Pons (tissue), 1 donor: ENCODE measurements at regions not wholly inside any gene's neighbourhood (a gene's known extent, or its start where the extent isn't known, plus 50 kb on each side); places are given as distances from the start of the nearest gene placed in this dataset.

ENCODE experiments used
- DNase-seq: peaks from one replicate; pipeline ENCODE4 v3.0.0-alpha.2; 2016; ENCODE audit warnings: low spot score

- peak; percentile 26 for DNase-seq
These were observed 133.9 kb downstream of the FANCF start for GRCh38 chr11:22491555-22492225.

- no peak for DNase-seq
These were observed 142.0 kb downstream of the SLC17A6 start for GRCh38 chr11:22479971-22480720.

DNA sequence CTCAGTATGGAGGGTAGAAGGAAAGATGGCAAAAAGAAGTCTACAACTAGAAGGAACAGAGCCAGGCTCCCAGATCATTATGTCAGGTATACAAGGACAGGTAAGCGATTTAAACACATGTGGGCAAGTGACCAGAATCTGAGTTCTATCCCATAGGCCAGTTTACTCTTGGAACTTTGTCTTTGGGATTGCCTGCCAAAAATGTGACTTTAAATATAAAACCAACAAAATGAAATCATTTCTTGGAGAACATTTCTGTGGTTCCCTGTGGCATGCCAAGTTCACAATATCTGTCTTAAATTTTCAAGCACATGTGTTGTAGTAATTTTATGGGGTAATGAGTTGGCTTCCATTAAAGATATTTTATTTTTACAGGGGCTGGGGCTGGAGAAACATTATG lies 141.0 kb downstream of the SLC17A6 start:
- DNase-seq = no peak

- no peak for DNase-seq
These were observed 140.0 kb downstream of the SLC17A6 start for GRCh38 chr11:22478169-22478568.

- no peak for DNase-seq
These were observed 139.1 kb downstream of the SLC17A6 start for GRCh38 chr11:22477312-22477711.

DNA sequence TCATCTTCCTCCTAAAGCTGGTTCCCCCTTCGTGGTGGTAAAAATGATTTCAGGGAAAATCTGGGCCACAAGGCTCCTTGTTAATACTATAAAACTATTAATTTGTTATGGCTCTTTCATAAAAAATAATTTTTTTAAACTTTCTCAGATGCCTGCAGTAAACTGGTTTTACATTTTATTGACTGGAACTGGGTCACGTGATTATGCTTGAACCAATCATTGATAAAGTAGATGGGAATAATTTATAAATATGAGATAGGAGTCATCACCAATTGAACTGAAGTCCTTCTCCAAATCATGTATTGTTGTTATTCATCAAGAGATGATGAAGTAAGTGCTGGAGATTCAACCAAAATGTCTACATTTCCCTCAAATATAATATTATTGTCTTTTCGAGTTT lies 138.4 kb downstream of the SLC17A6 start:
- DNase-seq = no peak

DNA sequence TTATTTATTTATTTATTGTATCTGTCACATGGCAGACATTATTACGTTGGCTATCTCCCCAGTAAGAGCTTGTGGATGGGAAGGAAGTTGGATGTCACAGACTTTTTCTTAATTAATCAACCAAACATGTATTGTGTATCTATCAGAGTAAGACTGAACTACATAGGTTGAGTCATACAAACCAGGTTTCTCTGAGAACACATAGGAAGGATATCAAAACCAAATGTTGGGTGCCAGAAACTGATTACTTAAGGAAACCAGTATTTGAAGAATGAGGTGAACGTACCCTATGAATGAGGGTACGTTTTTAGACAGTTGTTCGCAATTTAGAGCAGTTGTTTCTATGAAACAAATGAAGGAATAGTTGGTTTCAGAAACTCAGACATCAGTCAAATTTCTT lies 136.4 kb downstream of the SLC17A6 start:
- no peak for DNase-seq

- DNase-seq = no peak
These were observed 135.4 kb downstream of the SLC17A6 start for GRCh38 chr11:22473586-22473985.

- no peak for DNase-seq
These were observed 134.1 kb downstream of the SLC17A6 start for GRCh38 chr11:22472306-22472705.

DNA sequence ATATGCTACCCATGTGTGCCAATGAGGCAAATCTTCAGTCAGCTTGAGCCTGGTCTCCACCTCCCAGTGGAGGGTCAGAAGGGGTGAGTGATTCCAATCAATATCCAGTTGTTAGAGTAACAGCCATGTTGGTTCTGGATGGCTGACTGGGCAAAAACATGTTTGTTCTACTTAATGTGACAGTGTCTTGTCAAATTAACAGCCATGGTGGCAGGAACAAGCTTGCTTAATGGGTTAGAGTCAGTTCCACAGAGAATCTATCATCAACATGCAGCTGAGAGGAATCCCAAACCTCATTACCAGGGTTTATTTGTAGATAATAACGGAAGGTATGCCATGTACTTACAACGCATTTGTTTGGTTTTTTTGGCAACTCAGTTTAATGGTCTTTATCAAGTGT lies 133.2 kb downstream of the SLC17A6 start:
- no peak for DNase-seq

DNA sequence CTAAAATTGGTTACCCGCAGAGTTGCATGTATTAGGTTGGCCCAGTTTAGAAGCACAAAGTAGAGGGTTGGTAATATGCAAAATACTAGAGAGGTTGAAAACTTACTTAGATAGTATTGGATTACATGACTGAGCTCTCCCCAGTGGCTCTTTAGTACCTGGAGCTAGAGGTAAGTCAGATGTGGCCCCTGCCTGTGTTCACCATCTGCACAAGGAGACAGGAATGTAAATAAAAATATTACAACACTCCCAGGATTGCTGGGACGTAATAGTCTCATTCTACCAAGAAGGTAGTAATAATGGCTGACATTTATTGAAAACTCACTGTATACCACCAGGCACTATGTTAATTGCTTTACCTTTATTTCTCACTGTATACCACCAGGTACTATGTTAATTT lies 129.6 kb downstream of the SLC17A6 start:
- DNase-seq = no peak

GRCh38 chr11:22467248-22467647 lies 129.1 kb downstream of the SLC17A6 start:
- no peak for DNase-seq

- DNase-seq = no peak
These were observed 128.6 kb downstream of the SLC17A6 start for GRCh38 chr11:22466809-22467208.

- no peak for DNase-seq
These were observed 128.2 kb downstream of the SLC17A6 start for GRCh38 chr11:22466351-22466750.

GRCh38 chr11:22465620-22466019 lies 127.4 kb downstream of the SLC17A6 start:
- DNase-seq = no peak

GRCh38 chr11:22461626-22462025 lies 123.4 kb downstream of the SLC17A6 start:
- no peak for DNase-seq

- DNase-seq = no peak
These were observed 122.0 kb downstream of the SLC17A6 start for GRCh38 chr11:22460181-22460580.

GRCh38 chr11:22459048-22459447 lies 120.9 kb downstream of the SLC17A6 start:
- DNase-seq = no peak

- no peak for DNase-seq
These were observed 120.0 kb downstream of the SLC17A6 start for GRCh38 chr11:22458161-22458560.

GRCh38 chr11:22456993-22457762 lies 119.0 kb downstream of the SLC17A6 start:
- DNase-seq = no peak

- peak; percentile 7 for DNase-seq
These were observed 116.4 kb downstream of the SLC17A6 start for GRCh38 chr11:22454461-22455090.

DNA sequence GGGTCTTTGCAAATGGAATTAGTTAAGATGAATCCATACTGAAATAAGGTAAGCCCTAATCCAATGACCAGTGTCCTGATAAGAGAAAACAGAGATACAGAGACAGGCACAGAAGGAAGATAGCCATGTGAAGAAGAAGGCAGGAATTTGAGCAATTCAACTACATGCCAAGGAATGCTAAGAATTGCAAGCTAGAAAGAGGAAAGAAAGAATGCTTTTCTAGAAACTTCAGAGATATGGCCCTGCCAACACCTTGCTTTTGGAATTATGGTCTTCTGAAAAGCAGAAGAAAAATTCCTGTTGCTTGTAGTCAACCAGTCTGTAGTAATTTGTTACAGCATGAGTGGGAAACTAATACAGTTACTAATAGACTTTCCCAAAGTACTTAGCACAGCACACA lies 111.3 kb downstream of the SLC17A6 start:
- no peak for DNase-seq

DNA sequence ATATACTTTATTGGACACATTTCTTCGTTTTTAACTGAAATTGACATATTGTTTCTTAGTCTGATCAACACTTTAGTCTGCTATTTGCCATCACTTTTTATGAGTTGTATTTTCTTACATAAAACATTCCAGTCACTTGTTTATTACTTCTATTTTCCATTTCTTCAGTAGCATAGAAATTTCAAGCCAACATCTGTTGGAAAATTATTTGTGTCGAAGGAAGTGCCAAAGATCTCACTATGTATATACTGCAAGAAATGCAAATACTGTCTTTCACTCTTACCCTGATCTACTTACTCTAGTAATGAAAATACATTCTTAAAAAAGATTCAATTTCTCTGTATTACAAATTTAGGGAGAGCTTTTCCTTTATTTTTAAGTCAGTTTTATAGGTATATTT lies 105.9 kb downstream of the SLC17A6 start:
- DNase-seq = no peak
